ENCODE measurements at regions not wholly inside any gene's neighbourhood (a gene's known extent, or its start where the extent isn't known, plus 50 kb on each side); places are given as distances from the start of the nearest gene placed in this dataset.
A peak's percentile ranks its signal among the peaks of the same experiment; 100 is the strongest.

- no peak for DNase-seq
- no peaks in the 10 kb centered on the region for H3K36me3 Mint-ChIP-seq (ENCODE audit: low read depth)
- no peak overlapping the region for H3K27ac Mint-ChIP-seq
- H3K4me1 Mint-ChIP-seq = no peaks in the 10 kb centered on the region
- H3K27me3 Mint-ChIP-seq = peaks cover 5% of the 10 kb centered on the region
- no peaks in the 10 kb centered on the region for H3K9me3 Mint-ChIP-seq
- H3K4me3 Mint-ChIP-seq = no peak overlapping the region
- no peak for ATAC-seq
Observed at GRCh38 chr5:158139161-158139560, 280.2 kb upstream of the CLINT1 start.

- Mint-ChIP-seq H3K27me3 (peaks cover 5% of the 10 kb centered on the region), H3K4me1 (no peaks in the 10 kb centered on the region), H3K36me3 (ENCODE audit: low read depth) (no peaks in the 10 kb centered on the region), H3K27ac (no peak overlapping the region), H3K9me3 (no peaks in the 10 kb centered on the region), H3K4me3 (no peak overlapping the region)
- ATAC-seq (no peak), DNase-seq (no peak)
Observed at GRCh38 chr5:158135682-158136179, 276.8 kb upstream of the CLINT1 start.

- Mint-ChIP-seq H3K27ac (no peak overlapping the region), H3K4me3 (no peak overlapping the region), H3K36me3 (ENCODE audit: low read depth) (no peaks in the 10 kb centered on the region), H3K27me3 (peaks cover 3% of the 10 kb centered on the region), H3K9me3 (no peaks in the 10 kb centered on the region), H3K4me1 (no peaks in the 10 kb centered on the region)
- no peak for ATAC-seq
- no peak for DNase-seq
Observed at GRCh38 chr5:158133369-158133768, 274.4 kb upstream of the CLINT1 start.

- H3K4me1 Mint-ChIP-seq = no peaks in the 10 kb centered on the region
- H3K27ac Mint-ChIP-seq = no peak overlapping the region
- no peak overlapping the region for H3K4me3 Mint-ChIP-seq
- H3K36me3 Mint-ChIP-seq (ENCODE audit: low read depth) = no peaks in the 10 kb centered on the region
- no peak for ATAC-seq
- H3K27me3 Mint-ChIP-seq = peaks cover 3% of the 10 kb centered on the region
- no peaks in the 10 kb centered on the region for H3K9me3 Mint-ChIP-seq
- no peak for DNase-seq
Observed at GRCh38 chr5:158127536-158127935, 268.6 kb upstream of the CLINT1 start.

GRCh38 chr5:158126442-158127405 lies 267.8 kb upstream of the CLINT1 start:
- DNase-seq (no peak), ATAC-seq (no peak)
- no peaks in the 10 kb centered on the region for H3K9me3 Mint-ChIP-seq
- H3K4me3 Mint-ChIP-seq = no peak overlapping the region
- no peak overlapping the region for H3K27ac Mint-ChIP-seq
- peaks cover 5% of the 10 kb centered on the region for H3K27me3 Mint-ChIP-seq
- H3K4me1 Mint-ChIP-seq = no peaks in the 10 kb centered on the region
- no peaks in the 10 kb centered on the region for H3K36me3 Mint-ChIP-seq (ENCODE audit: low read depth)

- Mint-ChIP-seq H3K4me1 (no peaks in the 10 kb centered on the region), H3K9me3 (no peaks in the 10 kb centered on the region), H3K36me3 (ENCODE audit: low read depth) (no peaks in the 10 kb centered on the region), H3K27ac (no peak overlapping the region), H3K4me3 (no peak overlapping the region), H3K27me3 (peaks cover 5% of the 10 kb centered on the region)
- ATAC-seq (no peak), DNase-seq (no peak)
Observed at GRCh38 chr5:158124606-158125316, 265.8 kb upstream of the CLINT1 start.

GRCh38 chr5:158123595-158123994 lies 264.6 kb upstream of the CLINT1 start:
- H3K9me3 Mint-ChIP-seq = no peaks in the 10 kb centered on the region
- ATAC-seq (no peak), DNase-seq (no peak)
- peaks cover 7% of the 10 kb centered on the region for H3K27me3 Mint-ChIP-seq
- no peak overlapping the region for H3K4me3 Mint-ChIP-seq
- H3K27ac Mint-ChIP-seq = no peak overlapping the region
- no peaks in the 10 kb centered on the region for H3K4me1 Mint-ChIP-seq
- no peaks in the 10 kb centered on the region for H3K36me3 Mint-ChIP-seq (ENCODE audit: low read depth)

- no peak for ATAC-seq
- Mint-ChIP-seq H3K4me3 (no peak overlapping the region), H3K9me3 (no peaks in the 10 kb centered on the region), H3K36me3 (ENCODE audit: low read depth) (no peaks in the 10 kb centered on the region), H3K27me3 (peaks cover 12% of the 10 kb centered on the region), H3K27ac (no peak overlapping the region), H3K4me1 (no peaks in the 10 kb centered on the region)
- no peak for DNase-seq
Observed at GRCh38 chr5:158121678-158122077, 262.7 kb upstream of the CLINT1 start.

GRCh38 chr5:158120760-158121159 lies 261.8 kb upstream of the CLINT1 start:
- peaks cover 14% of the 10 kb centered on the region for H3K27me3 Mint-ChIP-seq
- H3K27ac Mint-ChIP-seq = no peak overlapping the region
- no peaks in the 10 kb centered on the region for H3K36me3 Mint-ChIP-seq (ENCODE audit: low read depth)
- no peaks in the 10 kb centered on the region for H3K4me1 Mint-ChIP-seq
- ATAC-seq (no peak), DNase-seq (no peak)
- no peaks in the 10 kb centered on the region for H3K9me3 Mint-ChIP-seq
- no peak overlapping the region for H3K4me3 Mint-ChIP-seq

GRCh38 chr5:158119961-158120723 lies 261.2 kb upstream of the CLINT1 start:
- Mint-ChIP-seq H3K4me1 (no peaks in the 10 kb centered on the region), H3K27me3 (peaks cover 18% of the 10 kb centered on the region), H3K4me3 (no peak overlapping the region), H3K36me3 (ENCODE audit: low read depth) (no peaks in the 10 kb centered on the region), H3K9me3 (no peaks in the 10 kb centered on the region), H3K27ac (no peak overlapping the region)
- DNase-seq (no peak), ATAC-seq (no peak)

GRCh38 chr5:158117467-158118160 lies 258.7 kb upstream of the CLINT1 start:
- H3K27ac Mint-ChIP-seq = no peak overlapping the region

GRCh38 chr5:158116965-158117364 lies 258.0 kb upstream of the CLINT1 start:
- Mint-ChIP-seq H3K4me1 (no peaks in the 10 kb centered on the region), H3K27ac (no peak overlapping the region)

More at GRCh38 chr5:158117467-158118160, 258.7 kb upstream of the CLINT1 start:
- Mint-ChIP-seq H3K36me3 (ENCODE audit: low read depth) (no peaks in the 10 kb centered on the region), H3K27me3 (peaks cover 20% of the 10 kb centered on the region), H3K4me3 (no peak overlapping the region), H3K9me3 (no peaks in the 10 kb centered on the region), H3K4me1 (no peaks in the 10 kb centered on the region)
- ATAC-seq (no peak), DNase-seq (no peak)

GRCh38 chr5:158115468-158115867 lies 256.5 kb upstream of the CLINT1 start:
- DNase-seq (no peak), ATAC-seq (no peak)
- Mint-ChIP-seq H3K4me1 (no peaks in the 10 kb centered on the region), H3K4me3 (no peak overlapping the region), H3K9me3 (no peaks in the 10 kb centered on the region), H3K27me3 (peaks cover 16% of the 10 kb centered on the region), H3K36me3 (ENCODE audit: low read depth) (no peaks in the 10 kb centered on the region), H3K27ac (no peak overlapping the region)

More at GRCh38 chr5:158116965-158117364, 258.0 kb upstream of the CLINT1 start:
- ATAC-seq = peak; percentile 79
- DNase-seq = no peak
- no peak overlapping the region for H3K4me3 Mint-ChIP-seq
- H3K9me3 Mint-ChIP-seq = no peaks in the 10 kb centered on the region
- no peaks in the 10 kb centered on the region for H3K36me3 Mint-ChIP-seq (ENCODE audit: low read depth)
- H3K27me3 Mint-ChIP-seq = peaks cover 16% of the 10 kb centered on the region

- Mint-ChIP-seq H3K4me3 (no peak overlapping the region), H3K9me3 (no peaks in the 10 kb centered on the region), H3K4me1 (no peaks in the 10 kb centered on the region), H3K36me3 (ENCODE audit: low read depth) (no peaks in the 10 kb centered on the region), H3K27me3 (peaks cover 4% of the 10 kb centered on the region), H3K27ac (no peak overlapping the region)
- ATAC-seq = no peak
- DNase-seq = no peak
Observed at GRCh38 chr5:158108177-158108576, 249.2 kb upstream of the CLINT1 start.
